GM23338 (cell line): ENCODE measurements at regions not wholly inside any gene's neighbourhood (a gene's known extent, or its start where the extent isn't known, plus 50 kb on each side); places are given as distances from the start of the nearest gene placed in this dataset.

Experiments
- ATAC-seq: fragments of 200-7000 bp; cut with Tn5 transposase; 3 replicates; pipeline ENCODE4 v1.9.1; 2020
- DNase-seq: peaks from one replicate; pipeline ENCODE4 v3.0.0-alpha.2; 2015; ENCODE audit warnings: low spot score
- H2AFZ ChIP-seq: fragments of 200-600 bp; sonication (generic); 2 replicates; pipeline ENCODE4 v1.8.0; 2016; ENCODE audit warnings: antibody characterized with exemption, mild to moderate bottlenecking, moderate library complexity
- H3F3A ChIP-seq: fragments of 200-600 bp; sonication (generic); replicated peaks from 2 replicates; pipeline ENCODE4 v1.8.0; 2017; ENCODE audit warnings: antibody characterized with exemption, mixed run types, low read depth
- H3K27ac ChIP-seq: fragments of 200-600 bp; sonication (generic); 2 replicates; pipeline ENCODE4 v1.6.1; 2016; ENCODE audit warnings: low read depth
- H3K27me3 ChIP-seq: fragments of 200-600 bp; sonication (generic); 2 replicates; pipeline ENCODE4 v1.8.0; 2016; ENCODE audit warnings: mild to moderate bottlenecking, mixed run types, moderate library complexity; ENCODE audit not compliant: insufficient read depth
- H3K36me3 ChIP-seq: fragments of 200-600 bp; sonication (generic); 2 replicates; pipeline ENCODE4 v1.8.0; 2016; ENCODE audit warnings: mild to moderate bottlenecking; ENCODE audit not compliant: insufficient read depth
- H3K4me1 ChIP-seq: fragments of 200-600 bp; sonication (generic); 2 replicates; pipeline ENCODE4 v1.8.0; 2016; ENCODE audit warnings: mild to moderate bottlenecking, moderate library complexity; ENCODE audit not compliant: insufficient read depth
- H3K4me2 ChIP-seq: fragments of 200-600 bp; sonication (generic); 2 replicates; pipeline ENCODE4 v1.7.1; 2017; ENCODE audit warnings: mixed run types
- H3K4me3 ChIP-seq: fragments of 200-600 bp; sonication (generic); 2 replicates; pipeline ENCODE4 v1.6.1; 2016; ENCODE audit warnings: mixed run types
- H3K79me2 ChIP-seq: fragments of 200-600 bp; sonication (generic); replicated peaks from 2 replicates; pipeline ENCODE4 v1.8.0; 2017; ENCODE audit warnings: mild to moderate bottlenecking; ENCODE audit not compliant: insufficient read depth
- H3K9me2 ChIP-seq: fragments of 200-600 bp; sonication (generic); 2 replicates; pipeline ENCODE4 v1.8.0; 2017; ENCODE audit not compliant: insufficient read depth
- H4K20me1 ChIP-seq: fragments of 200-600 bp; sonication (generic); replicated peaks from 2 replicates; pipeline ENCODE4 v1.8.0; 2017; ENCODE audit warnings: mild to moderate bottlenecking; ENCODE audit not compliant: insufficient read depth
- H3K27ac Mint-ChIP-seq: 2 replicates; pipeline ENCODE4 v1.8.0; 2020; ENCODE audit warnings: inconsistent platforms, mild to moderate bottlenecking, moderate library complexity, mixed read lengths
- H3K27me3 Mint-ChIP-seq: 3 replicates; pipeline ENCODE4 v1.8.0; 2022; ENCODE audit warnings: low read depth, mild to moderate bottlenecking, moderate library complexity, mixed read lengths, inconsistent platforms; ENCODE audit not compliant: insufficient read depth, poor library complexity
- H3K36me3 Mint-ChIP-seq: 3 replicates; pipeline ENCODE4 v1.8.0; 2021; ENCODE audit warnings: low read depth, mild to moderate bottlenecking, inconsistent platforms, moderate library complexity, mixed read lengths
- H3K4me1 Mint-ChIP-seq: 3 replicates; pipeline ENCODE4 v1.8.0; 2020; ENCODE audit warnings: mild to moderate bottlenecking, inconsistent platforms, mixed read lengths
- H3K4me3 Mint-ChIP-seq: 3 replicates; pipeline ENCODE4 v1.8.0; 2021; ENCODE audit warnings: moderate library complexity, mild to moderate bottlenecking, inconsistent platforms, mixed read lengths
- H3K9me3 Mint-ChIP-seq: 3 replicates; pipeline ENCODE4 v1.8.0; 2020; ENCODE audit warnings: moderate library complexity, mild to moderate bottlenecking, inconsistent platforms, mixed read lengths
- CREB1 ChIP-seq: fragments of 250-450 bp; sonication (Bioruptor Pico); IDR thresholded peaks from 2 replicates; pipeline ENCODE4 v1.5.0; 2020; ENCODE audit warnings: low read depth, mild to moderate bottlenecking, moderate library complexity
- CTCF ChIP-seq, 2 experiments: fragments of 200-600 bp in 1 of 2; sonication (generic) in 1 of 2; conservative IDR thresholded peaks; 2 replicates each; pipeline versions ENCODE4 v1.5.1 to v1.6.1; 2016 to 2017; ENCODE audit warnings: antibody characterized with exemption in 2 of 2, low read depth in 2 of 2, mild to moderate bottlenecking in 2 of 2, moderate library complexity in 1 of 2
- ETS1 ChIP-seq: IDR thresholded peaks from 2 replicates; pipeline ENCODE4 v1.6.1; 2016; ENCODE audit warnings: antibody characterized with exemption
- EZH2 ChIP-seq: fragments of 200-600 bp; sonication (generic); IDR thresholded peaks from one replicate; pipeline ENCODE4 v1.8.0; 2017; ENCODE audit warnings: antibody characterized with exemption, mild to moderate bottlenecking, low read depth; ENCODE audit not compliant: unreplicated experiment
- EZH2phosphoT487 ChIP-seq: fragments of 200-600 bp; sonication (generic); IDR thresholded peaks from one replicate; pipeline ENCODE4 v1.8.1; 2018; ENCODE audit warnings: antibody characterized with exemption; ENCODE audit not compliant: unreplicated experiment
- JUNB ChIP-seq: IDR thresholded peaks from one replicate; pipeline ENCODE4 v1.6.1; 2016; ENCODE audit warnings: antibody characterized with exemption; ENCODE audit not compliant: unreplicated experiment
- POLR2AphosphoS5 ChIP-seq: IDR thresholded peaks from 2 replicates; pipeline ENCODE4 v1.6.1; 2016; ENCODE audit warnings: antibody characterized with exemption, low read depth
- REST ChIP-seq: IDR thresholded peaks from one replicate; pipeline ENCODE4 v1.6.1; 2018; ENCODE audit warnings: antibody characterized with exemption; ENCODE audit not compliant: unreplicated experiment
- STAT1 ChIP-seq: IDR thresholded peaks from one replicate; pipeline ENCODE4 v1.6.1; 2016; ENCODE audit warnings: antibody characterized with exemption; ENCODE audit not compliant: unreplicated experiment
- ZNF114 ChIP-seq: fragments of 250-450 bp; sonication (Bioruptor Pico); IDR thresholded peaks from 2 replicates; pipeline ENCODE4 v1.5.0; 2020; ENCODE audit warnings: mild to moderate bottlenecking, moderate library complexity
- ZNF331 ChIP-seq: fragments of 250-450 bp; sonication (Bioruptor Pico); IDR thresholded peaks from 2 replicates; pipeline ENCODE4 v1.5.0; 2020; ENCODE audit warnings: low read depth, mild to moderate bottlenecking, moderate library complexity
- ZNF462 ChIP-seq: fragments of 250-450 bp; sonication (Bioruptor Pico); IDR thresholded peaks from 2 replicates; pipeline ENCODE4 v1.5.0; 2020; ENCODE audit warnings: mild to moderate bottlenecking, moderate library complexity

GRCh38 chr5:166595274-166595951, 1696.0 kb upstream of the WWC1 start (continued):
- no peak for TF ChIP-seq ZNF462
- TF ChIP-seq STAT1, result no peak

GRCh38 chr5:166596043-166596442, 1695.4 kb upstream of the WWC1 start:
- H3K4me3 Mint-ChIP-seq, result no peak overlapping the region
- no peaks in the 10 kb centered on the region for H4K20me1 ChIP-seq
- DNase-seq (no peak), ATAC-seq (no peak)
- no peaks in the 10 kb centered on the region for H3K27me3 ChIP-seq
- H3K27ac ChIP-seq, result no peak overlapping the region
- peaks cover 15% of the 10 kb centered on the region; the same call in 2 of the 3 replicates for H3K4me1 Mint-ChIP-seq
- H3F3A ChIP-seq, result no peaks in the 10 kb centered on the region
- no peak overlapping the region for H3K4me3 ChIP-seq
- H3K4me1 ChIP-seq, result no peaks in the 10 kb centered on the region; the same call in 1 of the 2 replicates
- no peaks in the 10 kb centered on the region for H3K79me2 ChIP-seq
- H3K9me2 ChIP-seq, result peaks cover 4% of the 10 kb centered on the region; the same call in 1 of the 2 replicates
- H3K9me3 Mint-ChIP-seq, result no peaks in the 10 kb centered on the region
- no peak overlapping the region for H3K4me2 ChIP-seq
- H3K27me3 Mint-ChIP-seq, result peaks cover 3% of the 10 kb centered on the region
- H3K27ac Mint-ChIP-seq, result no peak overlapping the region
- H3K36me3 Mint-ChIP-seq, result no peaks in the 10 kb centered on the region
- H2AFZ ChIP-seq, result no peak overlapping the region
- no peaks in the 10 kb centered on the region for H3K36me3 ChIP-seq
- TF ChIP-seq EZH2phosphoT487 (no peak), ZNF114 (CRISPR knock-in tag) (no peak), JUNB (no peak), POLR2AphosphoS5 (no peak), CTCF (conservative IDR thresholded peaks at IDR 0.05; ENCODE audit: low read depth in 2 of 2) (no peak), CREB1 (CRISPR knock-in tag) (no peak), REST (no peak), ZNF331 (CRISPR knock-in tag) (no peak), STAT1 (no peak), EZH2 (no peak), ETS1 (no peak)
